ENCODE measurements at regions not wholly inside any gene's neighbourhood (a gene's known extent, or its start where the extent isn't known, plus 50 kb on each side); places are given as distances from the start of the nearest gene placed in this dataset.

GRCh38 chr3:24937780-24938179 is 443.1 kb upstream of the THRB start:
- intact Hi-C loops (cut with DNase I), result no loop called here

GRCh38 chr3:24943961-24944360 is 449.3 kb upstream of the THRB start:
- no peak overlapping the region for H3K27ac ChIP-seq
- TF ChIP-seq CTCF (IDR thresholded peaks at IDR 0.05) (no peak), POLR2A (IDR thresholded peaks at IDR 0.05) (no peak)
- H3K27me3 ChIP-seq, result no peaks in the 10 kb centered on the region
- no peaks in the 10 kb centered on the region for H3K4me1 ChIP-seq
- no peak for ATAC-seq
- no peaks in the 10 kb centered on the region for H3K36me3 ChIP-seq (replicated peaks in 1 of 2; ENCODE audit: insufficient read depth in 1 of 2, low read depth in 2 of 2)
- H3K9me3 ChIP-seq, result no peaks in the 10 kb centered on the region
- H3K4me3 ChIP-seq, result no peak overlapping the region
- WGBS, 2 donors, result 58 to 78% methylated on average over 3 of the region's 3 CpGs
- intact Hi-C loops (cut with DNase I), result no loop called here
- DNase-seq, result no peak

More at GRCh38 chr3:24937780-24938179, 443.1 kb upstream of the THRB start:
- whole genome bisulfite sequencing, 2 donors, result 62 to 68% methylated on average over 5 of the region's 5 CpGs
- DNase-seq, result no peak
- no peaks in the 10 kb centered on the region for H3K4me1 ChIP-seq
- H3K27me3 ChIP-seq, result no peaks in the 10 kb centered on the region
- no peak overlapping the region for H3K4me3 ChIP-seq
- H3K36me3 ChIP-seq (replicated peaks in 1 of 2; ENCODE audit: insufficient read depth in 1 of 2, low read depth in 2 of 2), result no peaks in the 10 kb centered on the region
- no peak overlapping the region for H3K27ac ChIP-seq
- ATAC-seq, result no peak
- H3K9me3 ChIP-seq, result no peaks in the 10 kb centered on the region
- no peak for TF ChIP-seq POLR2A (IDR thresholded peaks at IDR 0.05)
- no peak for TF ChIP-seq CTCF (IDR thresholded peaks at IDR 0.05)

GRCh38 chr3:24944805-24945520 is 450.3 kb upstream of the THRB start:
- no peaks in the 10 kb centered on the region for H3K4me1 ChIP-seq
- H3K27me3 ChIP-seq, result no peaks in the 10 kb centered on the region
- H3K36me3 ChIP-seq (replicated peaks in 1 of 2; ENCODE audit: insufficient read depth in 1 of 2, low read depth in 2 of 2), result no peaks in the 10 kb centered on the region
- intact Hi-C loops (cut with DNase I), result no loop called here
- WGBS, 2 donors, result 79 to 84% methylated on average over 3 of the region's 3 CpGs
- no peak overlapping the region for H3K4me3 ChIP-seq
- DNase-seq, result no peak
- H3K9me3 ChIP-seq, result no peaks in the 10 kb centered on the region
- ATAC-seq, result no peak
- TF ChIP-seq CTCF (IDR thresholded peaks at IDR 0.05), result no peak
- no peak for TF ChIP-seq POLR2A (IDR thresholded peaks at IDR 0.05)
- no peak overlapping the region for H3K27ac ChIP-seq

- Histone ChIP-seq H3K27me3 (no peaks in the 10 kb centered on the region), H3K9me3 (no peaks in the 10 kb centered on the region), H3K4me3 (no peak overlapping the region), H3K4me1 (no peaks in the 10 kb centered on the region), H3K27ac (no peak overlapping the region), H3K36me3 (replicated peaks in 1 of 2; ENCODE audit: insufficient read depth in 1 of 2, low read depth in 2 of 2) (no peaks in the 10 kb centered on the region)
- intact Hi-C loops (cut with DNase I), result no loop called here
- TF ChIP-seq CTCF (IDR thresholded peaks at IDR 0.05), result no peak
- TF ChIP-seq POLR2A (IDR thresholded peaks at IDR 0.05), result no peak
- no peak for DNase-seq
- no peak for ATAC-seq
- WGBS, 2 donors, result 52 to 65% methylated on average over 2 of the region's 2 CpGs
Measured at GRCh38 chr3:24945563-24945962, 450.9 kb upstream of the THRB start.

GRCh38 chr3:24947103-24947502 is 452.5 kb upstream of the THRB start:
- H3K9me3 ChIP-seq, result no peaks in the 10 kb centered on the region
- 55 to 58% methylated on average over 4 of the region's 4 CpGs for WGBS, 2 donors
- no peak overlapping the region for H3K27ac ChIP-seq
- DNase-seq (no peak), ATAC-seq (no peak)
- H3K4me3 ChIP-seq, result no peak overlapping the region
- intact Hi-C loops (cut with DNase I), result no loop called here
- H3K4me1 ChIP-seq, result no peaks in the 10 kb centered on the region
- no peaks in the 10 kb centered on the region for H3K36me3 ChIP-seq (replicated peaks in 1 of 2; ENCODE audit: insufficient read depth in 1 of 2, low read depth in 2 of 2)
- TF ChIP-seq POLR2A (IDR thresholded peaks at IDR 0.05) (no peak), CTCF (IDR thresholded peaks at IDR 0.05) (no peak)
- H3K27me3 ChIP-seq, result no peaks in the 10 kb centered on the region
